ENCODE measurements at regions not wholly inside any gene's neighbourhood (a gene's known extent, or its start where the extent isn't known, plus 50 kb on each side); places are given as distances from the start of the nearest gene placed in this dataset.

DNA sequence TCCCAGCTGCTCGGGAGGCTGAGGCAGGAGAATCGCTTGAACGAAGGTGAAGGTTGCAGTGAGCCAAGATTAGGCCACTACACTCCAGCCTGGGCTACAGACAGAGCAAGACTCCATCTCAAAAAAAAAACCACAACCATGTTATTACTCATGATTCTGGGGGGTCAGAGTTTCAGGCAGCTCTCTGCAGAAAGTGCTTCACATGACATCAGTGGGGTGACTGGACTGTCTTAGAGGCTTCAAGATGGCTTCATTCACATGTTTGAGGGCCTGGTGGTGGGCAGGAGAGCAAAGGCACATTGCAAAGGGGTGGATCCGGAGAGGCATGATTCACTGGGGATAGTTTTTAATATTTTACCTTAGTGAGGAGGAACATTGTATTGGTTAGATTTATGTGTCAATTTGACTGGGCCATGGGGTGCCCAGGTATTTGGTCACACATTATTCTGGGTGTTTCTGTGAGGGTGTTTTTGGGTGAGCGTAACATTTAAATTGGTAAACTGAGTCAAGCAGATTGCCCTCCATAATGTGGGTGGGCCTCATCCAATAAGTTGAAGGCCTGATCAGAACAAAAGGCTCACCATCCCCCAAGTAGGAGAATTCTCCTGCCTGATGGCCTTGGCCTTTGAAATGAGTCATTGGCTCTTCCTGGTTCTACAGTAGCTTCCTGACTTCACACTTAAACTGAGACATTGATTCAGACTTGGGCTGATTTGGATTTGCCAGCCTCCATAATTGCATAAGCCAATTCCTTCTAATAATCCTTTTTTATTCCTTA is 109.8 kb downstream of the GOSR1 start:
- TF ChIP-seq CTCF (conservative IDR thresholded peaks at IDR 0.05; ENCODE audit: low read length) = no peak
- no peak for TF ChIP-seq EZH2phosphoT487 (IDR thresholded peaks at IDR 0.05; ENCODE audit: borderline replicate concordance)

Data from Loucy (cell line).